RCC 7860 (cell line): ENCODE measurements at regions not wholly inside any gene's neighbourhood (a gene's known extent, or its start where the extent isn't known, plus 50 kb on each side); places are given as distances from the start of the nearest gene placed in this dataset.

ENCODE experiments used
- DNase-seq: peaks from one replicate; pipeline ENCODE4 v3.0.0-alpha.2; 2015; ENCODE audit warnings: low spot score
- FAIRE-seq: peaks from 2 replicates; lab custom pipeline; 2012; peaks lifted over from hg19 to GRCh38; lab: Jason Lieb, UNC

- DNase-seq: no peak
- no peak for FAIRE-seq
These were observed 255.3 kb upstream of the CAMK1G start for GRCh38 chr1:209328196-209328595.

GRCh38 chr1:209335178-209335577 is 248.3 kb upstream of the CAMK1G start:
- DNase-seq (peak; percentile 34), FAIRE-seq (peak; percentile 54)

- DNase-seq: no peak
- FAIRE-seq: no peak
These were observed 242.4 kb upstream of the CAMK1G start for GRCh38 chr1:209341146-209341545.

GRCh38 chr1:209341673-209342420 is 241.7 kb upstream of the CAMK1G start:
- FAIRE-seq (no peak), DNase-seq (no peak)

- no peak for DNase-seq
- no peak for FAIRE-seq
These were observed 240.9 kb upstream of the CAMK1G start for GRCh38 chr1:209342441-209343175.

GRCh38 chr1:209343511-209343910 is 240.0 kb upstream of the CAMK1G start:
- FAIRE-seq (no peak), DNase-seq (no peak)

GRCh38 chr1:209344156-209344555 is 239.4 kb upstream of the CAMK1G start:
- DNase-seq (no peak), FAIRE-seq (no peak)

GRCh38 chr1:209349363-209350308 is 233.9 kb upstream of the CAMK1G start:
- no peak for FAIRE-seq
- DNase-seq: peak; percentile 37

- FAIRE-seq (no peak), DNase-seq (no peak)
These were observed 230.5 kb upstream of the CAMK1G start for GRCh38 chr1:209353053-209353452.

GRCh38 chr1:209354111-209354839 is 229.2 kb upstream of the CAMK1G start:
- FAIRE-seq: peak; percentile 53

GRCh38 chr1:209354840-209355165 is 228.7 kb upstream of the CAMK1G start:
- DNase-seq: no peak
- FAIRE-seq: no peak

More at GRCh38 chr1:209354111-209354839, 229.2 kb upstream of the CAMK1G start:
- DNase-seq: peak; percentile 78

GRCh38 chr1:209355415-209355814 is 228.1 kb upstream of the CAMK1G start:
- FAIRE-seq (no peak), DNase-seq (no peak)

- DNase-seq (peak; percentile 14), FAIRE-seq (no peak)
These were observed 226.5 kb upstream of the CAMK1G start for GRCh38 chr1:209356976-209357377.

- DNase-seq (no peak), FAIRE-seq (no peak)
These were observed 220.4 kb upstream of the CAMK1G start for GRCh38 chr1:209363112-209363511.

GRCh38 chr1:209364716-209365115 is 218.8 kb upstream of the CAMK1G start:
- peak; percentile 83 for DNase-seq
- FAIRE-seq: peak; percentile 94

- peak; percentile 94 for FAIRE-seq
- peak; percentile 87 for DNase-seq
These were observed 216.3 kb upstream of the CAMK1G start for GRCh38 chr1:209367061-209367772.

GRCh38 chr1:209368864-209369598 is 214.5 kb upstream of the CAMK1G start:
- FAIRE-seq (peak; percentile 94), DNase-seq (peak; percentile 81)

GRCh38 chr1:209370241-209370995 is 213.1 kb upstream of the CAMK1G start:
- DNase-seq: no peak
- FAIRE-seq: no peak
